GM03348 (cell line): ENCODE measurements at regions not wholly inside any gene's neighbourhood (a gene's known extent, or its start where the extent isn't known, plus 50 kb on each side); places are given as distances from the start of the nearest gene placed in this dataset.
"Not testable (repeated sequence)": the region's sequence is repeated elsewhere in the genome, so short reads cannot be mapped to it uniquely, and the experiment has no call there.

Source experiments
- DNase-seq: peaks from one replicate; pipeline ENCODE4 v3.0.0; 2012; ENCODE audit warnings: low spot score

DNA sequence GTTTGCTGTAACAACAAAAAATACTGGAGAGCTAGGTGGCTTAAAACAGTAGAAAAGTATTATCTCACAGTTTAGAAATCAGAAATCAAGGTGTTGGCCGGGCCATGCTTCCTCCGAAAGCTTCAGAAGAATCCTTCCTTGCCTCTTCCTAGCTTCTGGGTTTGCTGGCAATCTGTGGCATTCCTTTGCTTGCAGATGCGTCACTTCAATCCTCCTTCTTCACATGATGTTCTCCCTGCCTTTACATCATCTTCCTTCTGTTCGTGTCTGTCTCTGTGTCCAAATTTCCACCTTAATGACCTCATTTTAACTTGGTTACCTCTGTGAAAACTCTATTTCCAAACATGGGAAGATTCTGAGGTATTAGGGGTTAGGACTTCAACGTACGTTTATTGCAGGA, 90.4 kb upstream of the CHD1 start:
- DNase-seq = no peak

GRCh38 chr5:99010294-99010693, 81.5 kb upstream of the CHD1 start:
- no peak for DNase-seq

DNA sequence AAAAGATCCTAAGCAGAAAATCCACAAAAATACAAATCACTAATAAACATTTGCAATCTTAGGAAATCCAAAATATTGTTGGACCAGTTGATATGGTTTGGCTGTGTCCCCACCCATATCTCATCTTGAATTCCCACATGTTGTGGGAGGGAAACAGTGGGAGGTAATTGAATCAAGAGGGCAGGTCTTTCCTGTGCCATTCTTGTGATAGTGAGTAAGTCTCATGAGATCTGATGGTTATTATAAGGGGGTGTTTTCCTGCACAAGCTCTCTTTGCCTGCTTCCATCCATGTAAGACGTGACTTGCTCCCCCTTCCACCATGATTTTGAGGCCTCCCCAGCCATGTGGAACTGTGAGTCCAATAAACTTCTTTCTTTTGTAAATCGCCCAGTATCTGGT, 79.2 kb upstream of the CHD1 start:
- not testable (repeated sequence) for DNase-seq

DNA sequence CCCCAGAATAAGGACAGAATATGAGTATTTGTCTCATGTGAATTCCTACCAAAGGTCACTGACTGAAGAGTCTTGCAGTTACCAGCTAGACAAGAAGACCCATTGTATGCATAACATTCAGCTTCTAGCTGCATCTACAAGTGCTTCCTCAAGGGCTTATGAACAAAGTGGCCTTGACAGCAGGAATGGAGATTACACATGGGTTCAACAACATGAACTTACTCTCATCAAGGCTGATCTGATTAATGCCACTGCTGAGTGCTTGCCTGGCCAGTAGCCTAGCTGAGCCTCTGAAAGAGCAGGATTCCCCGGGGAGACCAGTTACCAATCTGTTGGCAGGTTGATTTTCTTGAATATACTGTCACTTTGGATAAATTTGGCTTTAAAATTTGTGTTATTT, 76.7 kb upstream of the CHD1 start:
- no peak for DNase-seq

DNA sequence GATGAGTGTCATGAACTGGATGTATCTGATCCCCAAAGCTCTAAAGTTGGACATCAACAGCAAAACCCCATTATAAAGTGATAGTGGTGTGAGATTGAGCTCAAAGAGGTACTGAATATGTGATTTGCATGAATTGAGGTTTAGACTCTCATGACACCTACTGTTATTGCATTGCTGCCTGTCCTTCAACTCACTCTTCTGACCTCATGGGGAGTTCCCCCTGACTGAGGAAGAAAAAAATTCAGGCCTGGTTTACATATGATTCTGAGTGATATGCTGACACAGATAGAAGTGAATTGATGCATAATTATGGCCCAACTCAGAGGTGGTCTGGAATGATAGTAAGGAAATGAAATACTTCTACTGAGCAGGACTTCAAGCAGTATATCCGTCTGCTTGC, 76.2 kb upstream of the CHD1 start:
- no peak for DNase-seq

GRCh38 chr5:99000876-99001275, 72.1 kb upstream of the CHD1 start:
- DNase-seq = peak; percentile 11

- DNase-seq = no peak
Observed at GRCh38 chr5:99000221-99000620, 71.4 kb upstream of the CHD1 start.

DNA sequence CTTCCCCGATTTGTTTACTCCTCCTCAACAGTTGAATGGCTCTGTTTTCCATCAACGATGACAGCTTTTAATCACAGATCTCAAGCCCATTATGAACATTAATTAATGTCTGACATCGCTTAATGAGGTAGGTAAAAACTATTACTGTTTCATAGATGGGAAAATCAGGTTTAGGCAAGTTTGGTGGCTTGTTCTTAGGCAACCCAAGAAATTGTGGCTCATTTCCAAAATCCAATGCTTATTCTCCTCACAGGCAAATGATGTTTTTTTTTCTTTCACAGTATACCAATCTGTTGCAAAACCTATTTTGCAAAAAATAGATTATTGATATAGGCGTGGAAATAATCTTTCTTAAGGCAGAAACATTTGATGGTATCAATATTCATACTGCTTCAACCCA, 70.8 kb upstream of the CHD1 start:
- DNase-seq = no peak

DNA sequence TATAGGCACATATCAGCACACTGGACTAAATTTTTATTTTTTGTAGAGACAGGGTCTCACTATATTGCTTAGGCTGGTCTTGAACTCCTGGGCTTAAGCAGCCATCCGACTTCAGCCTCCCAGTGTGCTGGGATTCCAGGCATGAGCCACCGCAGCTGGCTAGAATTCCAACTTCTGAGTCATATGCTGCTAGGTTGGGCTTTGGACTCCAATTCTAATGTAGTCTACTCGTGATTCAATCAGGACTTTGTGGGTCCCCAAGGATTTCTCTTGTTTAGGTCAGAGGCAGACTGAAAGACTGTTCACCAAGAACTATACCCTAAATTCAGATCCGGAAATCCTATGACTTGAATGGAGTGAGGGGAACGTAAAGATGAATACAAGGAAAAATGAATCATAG, 68.2 kb upstream of the CHD1 start:
- peak; percentile 25 for DNase-seq

- no peak for DNase-seq
Observed at GRCh38 chr5:98994611-98995010, 65.8 kb upstream of the CHD1 start.

DNA sequence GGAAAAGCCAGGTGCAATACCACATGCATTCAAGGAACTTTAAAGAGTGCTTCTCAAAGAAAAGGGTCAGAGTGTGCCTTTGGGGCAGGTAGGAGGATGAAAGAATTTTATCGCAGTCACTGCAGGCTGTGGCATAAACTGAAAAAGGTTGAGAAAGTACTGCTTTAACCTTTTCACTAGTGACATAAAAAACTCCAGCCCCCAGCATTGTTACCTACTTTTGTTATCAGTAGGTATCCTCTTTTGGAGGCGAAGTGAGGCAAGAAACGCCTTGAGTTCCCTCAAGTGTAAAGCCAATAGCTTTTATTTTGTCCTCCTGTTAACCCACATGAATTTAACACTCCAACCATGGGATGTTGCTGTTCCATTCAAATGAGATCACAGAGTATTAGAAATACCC, 64.7 kb upstream of the CHD1 start:
- no peak for DNase-seq

DNA sequence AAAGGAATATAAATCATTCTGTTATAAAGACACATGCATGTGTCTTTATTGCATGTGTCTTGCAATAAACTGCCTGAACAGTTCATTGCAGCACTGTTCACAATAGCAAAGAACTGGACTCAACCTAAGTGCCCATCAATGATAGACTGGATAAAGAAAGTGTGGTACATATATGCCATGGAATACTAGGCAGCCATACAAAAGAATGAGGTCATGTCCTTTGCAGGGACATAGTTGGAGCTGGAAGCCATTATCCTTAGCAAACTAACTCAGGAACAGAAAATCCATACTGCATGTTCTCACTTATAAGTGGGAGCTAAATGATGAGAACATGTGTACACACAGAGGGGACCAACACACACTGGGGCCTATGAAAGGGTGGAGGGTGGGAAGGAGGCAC, 63.7 kb upstream of the CHD1 start:
- DNase-seq = no peak

- no peak for DNase-seq
Observed at GRCh38 chr5:98989727-98990126, 60.9 kb upstream of the CHD1 start.

- no peak for DNase-seq
Observed at GRCh38 chr5:98986587-98986986, 57.8 kb upstream of the CHD1 start.

- no peak for DNase-seq
Observed at GRCh38 chr5:98982880-98983279, 54.1 kb upstream of the CHD1 start.
